ENCODE measurements at regions not wholly inside any gene's neighbourhood (a gene's known extent, or its start where the extent isn't known, plus 50 kb on each side); places are given as distances from the start of the nearest gene placed in this dataset.

DNA sequence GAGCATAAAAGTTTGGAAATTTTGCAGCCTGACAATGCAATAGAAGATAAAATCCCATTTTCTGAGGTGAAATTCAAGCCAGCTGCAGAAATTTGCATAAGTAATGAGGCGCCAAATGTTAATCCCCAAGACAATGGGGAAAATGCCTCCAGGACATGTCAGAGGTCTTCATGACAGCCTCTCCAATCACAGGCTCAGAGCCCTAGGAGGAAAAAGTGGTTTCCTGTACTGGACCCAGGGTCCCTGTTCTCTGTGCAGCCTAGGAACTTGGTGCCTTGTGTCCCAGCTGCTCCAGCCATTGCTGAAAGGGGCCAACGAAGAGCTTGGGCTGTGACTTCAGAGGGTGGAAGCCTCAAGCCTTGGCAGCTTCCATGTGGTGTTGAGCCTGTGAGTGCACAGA, 1218.1 kb downstream of the GALC start:
- H3K27me3 ChIP-seq: no peaks in the 10 kb centered on the region
- no peaks in the 10 kb centered on the region for H3K4me1 ChIP-seq (ENCODE audit: low read depth)
- no peak for DNase-seq (ENCODE audit: low read depth in 1 of 2, low spot score in 1 of 2)
- no peak for TF ChIP-seq CTCF (IDR thresholded peaks at IDR 0.05; ENCODE audit: low read depth, low read length)
- H3K36me3 ChIP-seq: no peaks in the 10 kb centered on the region
- H3K9me3 ChIP-seq (ENCODE audit: low read depth): no peaks in the 10 kb centered on the region
- no peak overlapping the region for H3K27ac ChIP-seq
- H3K4me3 ChIP-seq: no peak overlapping the region

DNA sequence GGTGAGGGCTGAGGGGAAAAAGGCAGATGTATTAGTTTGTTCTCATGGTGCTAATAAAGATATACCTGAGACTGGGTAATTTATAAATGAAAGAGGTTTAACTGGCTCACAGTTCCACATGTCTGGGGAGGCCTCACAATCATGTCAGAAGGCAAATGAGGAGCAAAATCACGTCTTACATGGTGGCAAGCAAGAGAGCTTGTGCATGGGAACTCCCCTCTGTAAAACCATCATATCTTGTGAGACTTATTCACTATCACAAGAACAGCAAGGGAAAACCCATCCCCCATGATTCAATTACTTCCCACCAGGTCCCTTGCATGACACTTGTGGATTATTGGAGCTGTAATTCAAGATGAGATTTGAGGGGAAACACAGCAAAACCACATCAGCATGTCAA, 1220.9 kb downstream of the GALC start:
- Histone ChIP-seq H3K36me3 (no peaks in the 10 kb centered on the region), H3K27ac (no peak overlapping the region), H3K4me1 (ENCODE audit: low read depth) (no peaks in the 10 kb centered on the region), H3K27me3 (no peaks in the 10 kb centered on the region), H3K4me3 (no peak overlapping the region), H3K9me3 (ENCODE audit: low read depth) (no peaks in the 10 kb centered on the region)
- DNase-seq (ENCODE audit: low read depth in 1 of 2, low spot score in 1 of 2): no peak
- TF ChIP-seq CTCF (IDR thresholded peaks at IDR 0.05; ENCODE audit: low read depth, low read length): no peak

- TF ChIP-seq CTCF (IDR thresholded peaks at IDR 0.05; ENCODE audit: low read depth, low read length): no peak
- Histone ChIP-seq H3K36me3 (no peaks in the 10 kb centered on the region), H3K27me3 (no peaks in the 10 kb centered on the region), H3K9me3 (ENCODE audit: low read depth) (no peaks in the 10 kb centered on the region), H3K27ac (no peak overlapping the region), H3K4me3 (no peak overlapping the region), H3K4me1 (ENCODE audit: low read depth) (no peaks in the 10 kb centered on the region)
- DNase-seq (ENCODE audit: low read depth in 1 of 2, low spot score in 1 of 2): peak in 1 of 2 donors; percentile 21
Observed at GRCh38 chr14:86770186-86770585, 1222.8 kb downstream of the GALC start.

GRCh38 chr14:86766469-86766868, 1226.5 kb downstream of the GALC start:
- no peak for TF ChIP-seq CTCF (IDR thresholded peaks at IDR 0.05; ENCODE audit: low read depth, low read length)
- Histone ChIP-seq H3K36me3 (no peaks in the 10 kb centered on the region), H3K4me3 (no peak overlapping the region), H3K4me1 (ENCODE audit: low read depth) (no peaks in the 10 kb centered on the region), H3K9me3 (ENCODE audit: low read depth) (no peaks in the 10 kb centered on the region), H3K27ac (no peak overlapping the region), H3K27me3 (no peaks in the 10 kb centered on the region)
- DNase-seq (ENCODE audit: low read depth in 1 of 2, low spot score in 1 of 2): no peak

DNA sequence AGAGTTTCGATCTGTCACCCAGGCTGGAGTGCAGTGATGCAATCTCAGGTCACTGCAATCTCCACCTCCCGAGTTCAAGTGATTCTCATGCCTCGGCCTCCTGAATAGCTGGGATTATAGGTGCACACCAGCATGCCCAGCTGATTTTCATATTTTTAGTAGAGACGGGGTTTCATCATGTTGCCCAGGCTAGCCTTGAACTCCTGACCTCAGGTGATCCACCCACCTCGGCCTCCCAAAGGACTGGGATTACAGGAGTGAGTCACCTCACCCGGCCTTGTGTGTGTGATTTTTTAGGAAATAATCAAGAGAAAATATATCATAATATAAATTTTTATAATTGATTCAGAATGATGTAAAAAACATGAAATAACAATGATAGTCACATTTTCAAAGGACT, 1231.4 kb downstream of the GALC start:
- no peak for DNase-seq (ENCODE audit: low read depth in 1 of 2, low spot score in 1 of 2)
- no peaks in the 10 kb centered on the region for H3K4me1 ChIP-seq (ENCODE audit: low read depth)
- no peak overlapping the region for H3K4me3 ChIP-seq
- H3K9me3 ChIP-seq (ENCODE audit: low read depth): no peaks in the 10 kb centered on the region
- no peaks in the 10 kb centered on the region for H3K36me3 ChIP-seq
- H3K27me3 ChIP-seq: no peaks in the 10 kb centered on the region
- no peak overlapping the region for H3K27ac ChIP-seq
- TF ChIP-seq CTCF (IDR thresholded peaks at IDR 0.05; ENCODE audit: low read depth, low read length): no peak
